ENCODE measurements at regions not wholly inside any gene's neighbourhood (a gene's known extent, or its start where the extent isn't known, plus 50 kb on each side); places are given as distances from the start of the nearest gene placed in this dataset.

DNA sequence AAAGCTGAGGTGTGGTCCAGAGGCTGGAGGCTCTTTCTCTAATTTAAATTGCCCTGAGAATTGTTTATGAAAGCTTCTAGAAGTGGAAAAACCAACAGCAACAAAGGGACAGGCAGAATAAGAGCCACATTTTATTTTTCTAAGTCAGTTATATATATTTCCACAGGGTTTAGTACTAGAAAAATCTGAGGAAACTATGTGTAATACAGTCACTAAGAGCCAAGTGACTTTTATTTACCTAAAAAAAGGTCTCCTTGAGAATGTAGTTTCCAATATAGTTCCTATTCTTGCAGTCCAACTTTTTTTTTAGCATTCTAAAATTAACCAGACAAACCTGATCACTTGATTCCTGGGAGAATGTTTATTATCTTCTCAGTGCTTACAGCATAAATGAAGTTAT lies 296.6 kb upstream of the MYOCD start:
- TF ChIP-seq POLR2A (IDR thresholded peaks at IDR 0.05; ENCODE audit: low read length) (no peak), GATA1 (IDR thresholded peaks at IDR 0.05; ENCODE audit: low read depth, low read length) (no peak)
